ENCODE measurements at regions not wholly inside any gene's neighbourhood (a gene's known extent, or its start where the extent isn't known, plus 50 kb on each side); places are given as distances from the start of the nearest gene placed in this dataset.

GRCh38 chr2:35104309-35104708 is 1251.3 kb upstream of the CRIM1 start (continued):
- no peak for TF ChIP-seq CBX3 (IDR thresholded peaks at IDR 0.05; ENCODE audit: borderline replicate concordance, low read depth)

- RAD21 ChIA-PET (ENCODE audit: unreplicated experiment) = no interaction called here
- H3K36me3 ChIP-seq (ENCODE audit: control insufficient read depth in 2 of 2, insufficient read depth in 2 of 2, low read length in 1 of 2) = no peaks in the 10 kb centered on the region
- no TSS peak for BruUV-seq (replicated peaks)
- H3K4me2 ChIP-seq (ENCODE audit: control insufficient read depth, insufficient read depth) = no peak overlapping the region
- in situ Hi-C loops (cut with MboI) = no loop called here
- intact Hi-C loops (cut with micrococcal nuclease; ENCODE audit: unreplicated experiment) = no loop called here
- H3K4me1 ChIP-seq (ENCODE audit: control insufficient read depth, insufficient read depth, low read length) = no peaks in the 10 kb centered on the region
- ATAC-seq (no peak), FAIRE-seq (no peak), DNase-seq (ENCODE audit: low read depth, low spot score) (no peak)
- H3K79me2 ChIP-seq (ENCODE audit: control insufficient read depth, insufficient read depth, low read length) = no peaks in the 10 kb centered on the region
- no peak overlapping the region for H3K27ac ChIP-seq (ENCODE audit: control insufficient read depth, insufficient read depth)
- H2AFZ ChIP-seq (ENCODE audit: control insufficient read depth, low read depth, low read length) = no peak overlapping the region
- no peaks in the 10 kb centered on the region for H3K9me3 ChIP-seq (replicated peaks; ENCODE audit: control insufficient read depth, insufficient read depth, low read length)
- no peaks in the 10 kb centered on the region for H3K27me3 ChIP-seq (replicated peaks in 1 of 2; ENCODE audit: control insufficient read depth in 2 of 2, insufficient read depth in 2 of 2, low read length in 1 of 2)
- 4% methylated on average over 2 of the region's 2 CpGs for WGBS (ENCODE audit: insufficient coverage, insufficient replicate concordance, low lambda C conversion rate, missing lambda C conversion rate)
- POLR2A ChIA-PET = no interaction called here
- TF ChIP-seq CHD2 (IDR thresholded peaks at IDR 0.05; ENCODE audit: borderline replicate concordance, low read depth, low read length) = no peak
- no peak for TF ChIP-seq PAX5 (IDR thresholded peaks at IDR 0.05; ENCODE audit: borderline replicate concordance, low read depth, low read length)
- no peak for TF ChIP-seq PAX8 (IDR thresholded peaks at IDR 0.05)
- no peak for TF ChIP-seq ATF7 (IDR thresholded peaks at IDR 0.05; ENCODE audit: low read depth)
- no peak for TF ChIP-seq IRF5 (IDR thresholded peaks at IDR 0.05; ENCODE audit: borderline replicate concordance)
- TF ChIP-seq SIX5 (IDR thresholded peaks at IDR 0.05; ENCODE audit: low read depth, low read length, severe bottlenecking) = no peak
- no peak for TF ChIP-seq SPI1 (IDR thresholded peaks at IDR 0.05; ENCODE audit: borderline replicate concordance, insufficient read depth, low read depth, low read length)
- no peak for TF ChIP-seq CHD4 (IDR thresholded peaks at IDR 0.05)
- no peak for TF ChIP-seq MLLT1 (IDR thresholded peaks at IDR 0.05)
- no peak for TF ChIP-seq CHD1 (IDR thresholded peaks at IDR 0.05; ENCODE audit: low read depth, low read length)
- SMC1A ChIA-PET (ENCODE audit: uncharacterized antibody, unreplicated experiment) = interaction anchor here (0.9 kb wide), 1 partner anchor 10 kb away, joined by 4 read pairs; no protein-coding TSS in a partner anchor
- no peaks in the 10 kb centered on the region for H4K20me1 ChIP-seq (ENCODE audit: control insufficient read depth, insufficient read depth)
- no peak overlapping the region for H3K4me3 ChIP-seq
- CTCF ChIA-PET = no interaction called here
- no peak overlapping the region for H3K9ac ChIP-seq (ENCODE audit: control insufficient read depth, insufficient read depth, low read length)
Observed at GRCh38 chr2:35099342-35099741, 1256.2 kb upstream of the CRIM1 start.

Data from GM12878 (cell line).